Bronchial epithelial cell (primary cell): ENCODE measurements at regions not wholly inside any gene's neighbourhood (a gene's known extent, or its start where the extent isn't known, plus 50 kb on each side); places are given as distances from the start of the nearest gene placed in this dataset.

Source experiments
- DNase-seq: peaks from one replicate; pipeline ENCODE4 v3.0.0-alpha.2; 2010; ENCODE audit warnings: low read depth
- FAIRE-seq: peaks from 2 replicates; lab custom pipeline; 2011; peaks lifted over from hg19 to GRCh38; lab: Jason Lieb, UNC
- H3K27me3 ChIP-seq: 2 replicates; pipeline ENCODE4 v1.5.1; 2011; ENCODE audit warnings: low read length; ENCODE audit not compliant: control insufficient read depth, insufficient read depth
- H3K36me3 ChIP-seq: 2 replicates; pipeline ENCODE4 v1.5.1; 2011; ENCODE audit warnings: low read length; ENCODE audit not compliant: control insufficient read depth, insufficient read depth
- H3K4me3 ChIP-seq: 2 replicates; pipeline ENCODE4 v1.5.1; 2011; ENCODE audit warnings: mild to moderate bottlenecking, low read depth, low read length, control low read depth
- TF ChIP-seq, protein P1 (sequence below): IDR thresholded peaks from 2 replicates; pipeline ENCODE4 v1.5.1; 2011; ENCODE audit warnings: mild to moderate bottlenecking, moderate library complexity, low read length, control low read depth, inconsistent platforms; ENCODE audit not compliant: insufficient read depth, severe bottlenecking

DNA sequence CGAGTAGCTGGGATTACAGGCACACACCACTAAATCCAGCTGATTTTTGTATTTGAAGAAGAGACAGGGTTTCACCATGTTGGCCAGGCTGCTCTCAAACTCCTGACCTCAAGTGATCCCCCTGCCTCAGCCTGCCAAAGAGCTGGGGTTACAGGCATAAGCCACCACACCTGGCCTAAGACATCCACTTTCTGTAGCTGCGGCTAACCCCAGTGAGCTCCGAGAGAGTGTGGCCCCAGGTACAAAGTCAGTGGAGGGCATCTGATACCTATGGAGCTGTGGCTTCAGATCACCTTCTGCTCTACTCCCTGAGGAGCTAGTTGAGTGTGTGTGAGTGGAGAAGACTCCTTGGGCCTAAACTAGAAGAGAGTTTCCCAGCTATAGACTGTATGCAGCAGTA, 189.3 kb upstream of the TSC22D2 start:
- Histone ChIP-seq H3K4me3 (no peak overlapping the region), H3K36me3 (no peaks in the 10 kb centered on the region), H3K27me3 (no peaks in the 10 kb centered on the region)
- FAIRE-seq (no peak), DNase-seq (no peak)
- TF ChIP-seq, protein P1, sequence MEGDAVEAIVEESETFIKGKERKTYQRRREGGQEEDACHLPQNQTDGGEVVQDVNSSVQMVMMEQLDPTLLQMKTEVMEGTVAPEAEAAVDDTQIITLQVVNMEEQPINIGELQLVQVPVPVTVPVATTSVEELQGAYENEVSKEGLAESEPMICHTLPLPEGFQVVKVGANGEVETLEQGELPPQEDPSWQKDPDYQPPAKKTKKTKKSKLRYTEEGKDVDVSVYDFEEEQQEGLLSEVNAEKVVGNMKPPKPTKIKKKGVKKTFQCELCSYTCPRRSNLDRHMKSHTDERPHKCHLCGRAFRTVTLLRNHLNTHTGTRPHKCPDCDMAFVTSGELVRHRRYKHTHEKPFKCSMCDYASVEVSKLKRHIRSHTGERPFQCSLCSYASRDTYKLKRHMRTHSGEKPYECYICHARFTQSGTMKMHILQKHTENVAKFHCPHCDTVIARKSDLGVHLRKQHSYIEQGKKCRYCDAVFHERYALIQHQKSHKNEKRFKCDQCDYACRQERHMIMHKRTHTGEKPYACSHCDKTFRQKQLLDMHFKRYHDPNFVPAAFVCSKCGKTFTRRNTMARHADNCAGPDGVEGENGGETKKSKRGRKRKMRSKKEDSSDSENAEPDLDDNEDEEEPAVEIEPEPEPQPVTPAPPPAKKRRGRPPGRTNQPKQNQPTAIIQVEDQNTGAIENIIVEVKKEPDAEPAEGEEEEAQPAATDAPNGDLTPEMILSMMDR: no peak

DNA sequence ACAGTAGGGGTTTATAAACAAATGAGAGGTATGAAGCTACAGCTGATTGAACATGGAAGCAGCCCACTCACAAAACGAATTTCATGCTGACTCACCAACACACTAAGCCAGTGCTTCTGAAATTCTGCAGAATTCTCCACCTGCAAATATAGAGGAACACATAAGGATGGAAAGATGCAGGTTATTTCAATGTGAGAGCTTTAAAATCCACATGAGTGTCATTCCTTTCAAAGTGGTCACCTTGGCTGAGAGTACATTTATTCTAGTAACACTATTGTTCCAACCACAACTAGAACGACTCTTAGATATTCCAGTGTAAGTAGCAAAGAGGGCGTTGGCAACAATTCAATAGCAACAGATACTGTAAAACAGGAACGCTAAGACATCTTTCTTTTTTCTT, 189.9 kb upstream of the TSC22D2 start:
- FAIRE-seq (no peak), DNase-seq (no peak)
- TF ChIP-seq, protein P1: no peak
- H3K36me3 ChIP-seq: no peaks in the 10 kb centered on the region
- no peaks in the 10 kb centered on the region for H3K27me3 ChIP-seq
- H3K4me3 ChIP-seq: no peak overlapping the region

DNA sequence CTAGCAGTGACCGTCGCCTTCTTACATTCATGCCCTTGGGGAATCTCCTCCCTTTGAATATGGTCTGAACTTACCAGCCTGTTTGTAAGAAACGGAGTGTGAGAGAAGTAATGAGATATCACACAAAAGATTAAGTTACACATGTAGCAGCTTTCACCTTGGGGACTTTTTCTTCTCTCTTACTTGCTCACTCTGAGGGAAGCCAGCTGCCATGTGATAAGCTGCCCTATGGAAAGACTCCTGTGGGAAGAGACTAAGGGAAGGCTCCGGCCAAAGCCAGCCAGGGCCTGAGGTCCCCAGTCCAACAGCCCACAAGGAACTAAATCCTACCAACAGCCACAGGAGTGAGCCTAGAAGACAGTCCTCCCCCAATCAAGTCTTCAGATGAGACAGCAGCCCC, 190.4 kb upstream of the TSC22D2 start:
- TF ChIP-seq, protein P1: no peak
- no peak for DNase-seq
- FAIRE-seq: no peak
- no peaks in the 10 kb centered on the region for H3K36me3 ChIP-seq
- no peaks in the 10 kb centered on the region for H3K27me3 ChIP-seq
- H3K4me3 ChIP-seq: no peak overlapping the region

DNA sequence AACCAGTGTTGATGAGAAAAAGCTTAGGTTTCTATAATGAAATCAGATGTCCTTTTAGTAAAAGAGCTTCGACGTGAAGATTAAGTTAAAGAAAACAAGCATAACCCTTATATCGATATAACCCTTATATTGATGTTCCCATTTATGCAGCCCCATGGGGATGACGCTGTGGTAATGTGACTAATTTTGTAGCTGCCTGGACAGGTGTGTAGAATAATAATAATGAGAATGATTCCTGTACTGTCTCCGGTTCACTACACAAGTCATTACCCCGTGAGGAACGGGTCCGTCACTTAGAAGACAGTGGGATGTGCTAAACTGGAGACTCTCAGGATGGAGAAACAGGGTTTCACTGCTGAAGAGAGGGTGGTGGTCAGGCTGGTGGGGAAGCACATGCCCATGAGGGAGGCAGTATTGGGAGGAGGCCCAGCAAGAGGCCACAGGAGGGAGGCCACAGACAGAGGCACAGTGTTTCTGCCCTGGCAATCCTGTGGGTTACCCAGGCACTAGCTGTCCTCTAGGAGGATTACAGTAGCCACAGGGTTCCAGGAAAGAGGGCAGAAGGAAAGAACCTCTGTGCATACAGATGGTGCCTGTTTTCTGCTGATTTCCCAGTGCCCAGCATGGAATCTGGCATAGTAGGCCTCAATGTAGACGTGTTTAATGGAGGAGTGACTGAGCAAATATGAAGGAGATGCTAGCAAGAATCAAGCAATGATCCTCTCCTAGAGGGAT, 191.1 kb upstream of the TSC22D2 start:
- TF ChIP-seq, protein P1: no peak
- Histone ChIP-seq H3K36me3 (no peaks in the 10 kb centered on the region), H3K4me3 (no peak overlapping the region), H3K27me3 (no peaks in the 10 kb centered on the region)
- FAIRE-seq (no peak), DNase-seq (no peak)

DNA sequence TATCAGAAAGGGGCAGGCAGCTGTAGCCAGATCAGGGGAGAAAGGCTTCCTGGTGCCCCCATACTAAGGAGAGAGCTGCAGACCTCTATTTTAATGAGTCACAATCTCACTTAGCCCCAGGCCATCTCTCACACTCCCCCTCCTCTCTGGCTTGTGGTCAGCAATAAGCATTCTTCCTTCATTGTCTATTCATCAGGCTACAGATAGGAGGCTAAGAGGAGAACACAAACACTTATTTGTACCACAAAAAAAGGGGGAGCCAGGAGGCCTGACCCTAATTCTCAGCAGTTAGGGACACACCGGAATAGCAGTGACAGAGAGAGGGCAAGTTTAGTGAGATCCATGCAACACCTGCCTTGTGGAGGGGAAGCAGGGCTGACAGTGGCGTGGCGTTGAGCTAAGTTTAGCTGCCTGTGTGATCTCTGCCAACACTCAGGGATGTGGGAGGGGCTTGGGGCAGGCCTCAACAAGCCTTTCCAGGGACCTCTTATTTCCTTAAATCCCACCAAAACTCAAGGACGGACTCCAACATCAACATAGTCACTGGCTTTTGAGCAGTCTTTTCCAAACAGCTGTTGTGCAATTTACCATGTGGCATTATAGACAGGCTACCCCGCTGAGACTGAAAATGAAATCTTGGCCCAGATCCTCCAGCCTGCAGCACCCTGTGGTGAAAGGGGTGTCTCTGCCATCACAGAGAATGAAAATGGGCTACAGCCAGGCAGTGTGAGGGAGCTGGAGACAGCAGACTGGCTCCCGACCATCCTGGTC, 191.9 kb upstream of the TSC22D2 start:
- no peak overlapping the region for H3K4me3 ChIP-seq

More for the DNA sequence above, 191.9 kb upstream of the TSC22D2 start:
- Histone ChIP-seq H3K36me3 (no peaks in the 10 kb centered on the region), H3K27me3 (no peaks in the 10 kb centered on the region)
- TF ChIP-seq, protein P1: no peak
- FAIRE-seq: peak; percentile 75
- peak; percentile 29 for DNase-seq
